HAP-1 (cell line): ENCODE measurements at regions not wholly inside any gene's neighbourhood (a gene's known extent, or its start where the extent isn't known, plus 50 kb on each side); places are given as distances from the start of the nearest gene placed in this dataset.

Source experiments
- DNase-seq, 2 experiments: peaks; one replicate each; pipeline ENCODE4 v3.0.0-alpha.2; 2016 to 2020; ENCODE audit warnings: low spot score in 2 of 2
- H3K27me3 ChIP-seq: fragments of 250-450 bp; sonication (Bioruptor Pico); 2 replicates; pipeline ENCODE4 v1.5.1; 2020; ENCODE audit warnings: low read depth, mild to moderate bottlenecking, moderate library complexity
- H3K36me3 ChIP-seq: fragments of 250-450 bp; sonication (Bioruptor Pico); replicated peaks from 2 replicates; pipeline ENCODE4 v1.5.1; 2020; ENCODE audit warnings: mild to moderate bottlenecking
- H3K4me1 ChIP-seq: fragments of 250-450 bp; sonication (Bioruptor Pico); 2 replicates; pipeline ENCODE4 v1.5.1; 2020; ENCODE audit warnings: mild to moderate bottlenecking
- H3K4me3 ChIP-seq: fragments of 250-450 bp; sonication (Bioruptor Pico); 2 replicates; pipeline ENCODE4 v1.5.1; 2020; ENCODE audit warnings: mild to moderate bottlenecking, moderate library complexity
- H3K9me3 ChIP-seq: fragments of 250-450 bp; sonication (Bioruptor Pico); 2 replicates; pipeline ENCODE4 v1.5.1; 2020; ENCODE audit warnings: mild to moderate bottlenecking, moderate library complexity
- in situ Hi-C: fragments of 300-500 bp; cut with MboI; formaldehyde crosslinking; loops from 3 replicates; pipeline ENCODE4 v1.14.3; 2020; ENCODE audit warnings: low sequenced_read_pairs, inconsistent platforms, mixed read lengths

- Histone ChIP-seq H3K4me1 (no peaks in the 10 kb centered on the region), H3K27me3 (no peaks in the 10 kb centered on the region), H3K9me3 (no peaks in the 10 kb centered on the region), H3K4me3 (no peak overlapping the region), H3K36me3 (no peaks in the 10 kb centered on the region)
- no peak for DNase-seq
- in situ Hi-C loops = no loop called here
Measured at GRCh38 chr9:13725516-13725915, 446.0 kb upstream of the MPDZ start.

- Histone ChIP-seq H3K4me1 (peaks cover 20% of the 10 kb centered on the region), H3K27me3 (no peaks in the 10 kb centered on the region), H3K4me3 (no peak overlapping the region), H3K9me3 (no peaks in the 10 kb centered on the region), H3K36me3 (no peaks in the 10 kb centered on the region)
- in situ Hi-C loops = no loop called here
- no peak for DNase-seq
Measured at GRCh38 chr9:13721481-13722235, 442.2 kb upstream of the MPDZ start.

GRCh38 chr9:13719981-13720676 lies 440.6 kb upstream of the MPDZ start:
- no peaks in the 10 kb centered on the region for H3K36me3 ChIP-seq
- H3K9me3 ChIP-seq = no peaks in the 10 kb centered on the region
- no peak overlapping the region for H3K4me3 ChIP-seq
- H3K27me3 ChIP-seq = no peaks in the 10 kb centered on the region
- in situ Hi-C loops = no loop called here
- DNase-seq = no peak
- peaks cover 32% of the 10 kb centered on the region for H3K4me1 ChIP-seq

DNA sequence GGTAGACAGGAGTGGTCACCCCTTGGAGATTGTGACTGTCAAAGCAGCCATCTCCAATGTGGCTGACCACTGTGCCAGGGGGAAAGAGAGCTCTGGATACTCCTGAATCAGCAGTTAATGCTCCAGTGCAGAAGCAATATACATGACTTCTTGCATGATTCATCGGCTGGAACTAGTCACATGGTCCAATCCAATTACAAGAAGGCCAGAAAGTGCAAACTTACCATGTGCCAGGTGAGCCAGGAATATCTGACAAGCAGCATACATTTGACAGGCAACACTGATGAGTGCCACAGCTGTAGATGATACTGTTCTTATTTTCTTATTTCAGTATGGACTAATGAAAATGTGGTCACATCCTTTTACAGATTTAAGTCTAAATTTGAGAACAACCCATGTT lies 440.0 kb upstream of the MPDZ start:
- no peak overlapping the region for H3K4me3 ChIP-seq
- peaks cover 39% of the 10 kb centered on the region for H3K4me1 ChIP-seq
- H3K9me3 ChIP-seq = no peaks in the 10 kb centered on the region
- no peaks in the 10 kb centered on the region for H3K27me3 ChIP-seq
- H3K36me3 ChIP-seq = no peaks in the 10 kb centered on the region
- in situ Hi-C loops = no loop called here
- DNase-seq = no peak

- Histone ChIP-seq H3K4me1 (peaks cover 39% of the 10 kb centered on the region), H3K9me3 (no peaks in the 10 kb centered on the region), H3K27me3 (no peaks in the 10 kb centered on the region), H3K4me3 (no peak overlapping the region), H3K36me3 (no peaks in the 10 kb centered on the region)
- in situ Hi-C loops = no loop called here
- DNase-seq = peak in 1 of 2 experiments; percentile 16
Measured at GRCh38 chr9:13718539-13718938, 439.0 kb upstream of the MPDZ start.

- in situ Hi-C loops = no loop called here
- peak; percentile 65 to 93 for DNase-seq
- Histone ChIP-seq H3K27me3 (no peaks in the 10 kb centered on the region), H3K4me3 (no peak overlapping the region), H3K36me3 (no peaks in the 10 kb centered on the region), H3K4me1 (peaks cover 39% of the 10 kb centered on the region), H3K9me3 (no peaks in the 10 kb centered on the region)
Measured at GRCh38 chr9:13718086-13718485, 438.6 kb upstream of the MPDZ start.

GRCh38 chr9:13717322-13718054 lies 438.0 kb upstream of the MPDZ start:
- peak in 1 of 2 experiments; percentile 53 for DNase-seq

DNA sequence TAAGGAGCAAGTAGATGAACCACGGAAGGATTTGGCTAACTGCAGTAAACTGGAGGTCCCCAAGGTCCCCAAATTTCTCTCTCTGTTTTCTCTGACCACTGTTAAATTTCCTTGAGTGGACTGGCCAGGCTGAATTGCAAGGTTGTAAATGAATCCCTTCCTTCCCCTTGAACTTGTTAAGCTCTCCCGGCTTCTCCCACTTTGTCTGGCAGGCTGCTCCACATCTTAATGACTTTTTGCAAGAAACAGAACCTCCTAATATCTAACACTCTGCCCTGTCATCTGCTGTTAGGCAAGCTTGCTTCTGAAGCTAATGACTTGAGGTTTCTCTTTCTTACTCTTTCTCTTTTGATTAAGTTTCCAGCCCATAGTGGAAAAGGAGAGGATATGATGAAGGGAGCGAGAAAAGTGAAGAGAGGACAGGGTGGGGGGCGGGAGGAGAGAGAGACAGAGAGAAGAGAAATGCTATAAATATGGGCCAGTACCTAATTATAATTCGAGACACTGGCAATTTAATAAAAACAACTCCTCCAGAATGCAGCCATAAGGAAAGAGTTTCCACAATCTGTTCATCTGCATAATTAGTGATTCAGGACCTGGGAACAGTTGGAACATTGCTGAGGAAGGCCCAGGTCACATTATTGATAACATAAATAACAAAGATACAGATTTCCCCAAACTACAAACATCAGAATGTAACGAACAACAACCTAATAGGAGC lies 437.3 kb upstream of the MPDZ start:
- Histone ChIP-seq H3K27me3 (no peaks in the 10 kb centered on the region), H3K4me1 (peaks cover 39% of the 10 kb centered on the region), H3K4me3 (no peak overlapping the region), H3K36me3 (no peaks in the 10 kb centered on the region), H3K9me3 (no peaks in the 10 kb centered on the region)
- DNase-seq = no peak
- in situ Hi-C loops = no loop called here

More at GRCh38 chr9:13717322-13718054, 438.0 kb upstream of the MPDZ start:
- no peak overlapping the region for H3K4me3 ChIP-seq
- no peaks in the 10 kb centered on the region for H3K27me3 ChIP-seq
- H3K4me1 ChIP-seq = peaks cover 39% of the 10 kb centered on the region
- no peaks in the 10 kb centered on the region for H3K9me3 ChIP-seq
- in situ Hi-C loops = no loop called here
- H3K36me3 ChIP-seq = no peaks in the 10 kb centered on the region

DNA sequence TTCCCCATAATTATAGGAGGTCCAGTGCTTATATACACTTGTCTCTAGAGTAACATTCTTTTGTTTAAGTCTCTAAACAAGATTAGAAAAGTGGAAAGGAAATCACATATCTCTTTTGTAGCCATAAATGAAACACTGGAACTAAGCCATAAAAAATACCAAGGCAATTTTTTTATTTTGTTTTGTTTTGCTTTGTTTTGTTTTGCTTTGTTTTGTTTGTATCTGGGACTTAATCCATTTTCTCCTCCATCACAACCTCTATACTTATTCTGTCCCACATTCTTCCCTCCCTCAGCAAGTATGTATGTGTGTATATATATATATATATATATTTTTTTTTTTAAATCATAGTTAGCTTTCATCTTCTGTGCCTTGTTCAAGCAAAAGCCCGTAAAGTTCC lies 436.6 kb upstream of the MPDZ start:
- Histone ChIP-seq H3K4me3 (no peak overlapping the region), H3K27me3 (no peaks in the 10 kb centered on the region), H3K4me1 (peaks cover 39% of the 10 kb centered on the region), H3K9me3 (no peaks in the 10 kb centered on the region), H3K36me3 (no peaks in the 10 kb centered on the region)
- in situ Hi-C loops = no loop called here
- DNase-seq = peak in 1 of 2 experiments; percentile 12

DNA sequence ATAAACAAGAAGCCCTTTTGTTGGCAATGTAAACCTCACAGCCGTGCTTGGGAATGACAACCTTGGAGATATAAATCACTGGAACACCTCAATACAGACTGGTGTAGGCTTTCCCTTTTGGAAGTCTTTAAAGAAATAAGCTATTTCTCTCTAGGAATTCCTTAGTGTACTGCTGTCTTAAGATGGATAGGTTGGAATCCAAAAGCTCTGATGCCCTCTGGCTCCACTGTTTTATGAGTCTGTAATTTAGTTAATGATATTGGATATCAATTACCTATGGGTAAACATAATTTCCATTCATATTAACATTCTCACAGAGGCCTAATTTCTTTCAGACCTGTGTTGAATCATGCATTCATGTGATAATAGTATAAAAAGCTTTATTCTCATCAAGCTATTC lies 435.9 kb upstream of the MPDZ start:
- H3K27me3 ChIP-seq = no peaks in the 10 kb centered on the region
- in situ Hi-C loops = no loop called here
- peaks cover 39% of the 10 kb centered on the region for H3K4me1 ChIP-seq
- H3K36me3 ChIP-seq = no peaks in the 10 kb centered on the region
- peak in 1 of 2 experiments; percentile 79 for DNase-seq
- H3K9me3 ChIP-seq = no peaks in the 10 kb centered on the region
- no peak overlapping the region for H3K4me3 ChIP-seq

GRCh38 chr9:13707612-13708576 lies 428.4 kb upstream of the MPDZ start:
- DNase-seq = no peak
- Histone ChIP-seq H3K36me3 (no peaks in the 10 kb centered on the region), H3K4me1 (no peaks in the 10 kb centered on the region; the same call in 1 of the 2 replicates), H3K4me3 (no peak overlapping the region), H3K27me3 (no peaks in the 10 kb centered on the region), H3K9me3 (no peaks in the 10 kb centered on the region)
- in situ Hi-C loops = no loop called here

- Histone ChIP-seq H3K4me3 (no peak overlapping the region), H3K36me3 (no peaks in the 10 kb centered on the region), H3K4me1 (no peaks in the 10 kb centered on the region; the same call in 1 of the 2 replicates), H3K9me3 (no peaks in the 10 kb centered on the region), H3K27me3 (no peaks in the 10 kb centered on the region)
- DNase-seq = no peak
- in situ Hi-C loops = no loop called here
Measured at GRCh38 chr9:13705918-13706317, 426.4 kb upstream of the MPDZ start.
